ENCODE measurements at regions not wholly inside any gene's neighbourhood (a gene's known extent, or its start where the extent isn't known, plus 50 kb on each side); places are given as distances from the start of the nearest gene placed in this dataset.
"Not testable (repeated sequence)": the region's sequence is repeated elsewhere in the genome, so short reads cannot be mapped to it uniquely, and the experiment has no call there.

DNA sequence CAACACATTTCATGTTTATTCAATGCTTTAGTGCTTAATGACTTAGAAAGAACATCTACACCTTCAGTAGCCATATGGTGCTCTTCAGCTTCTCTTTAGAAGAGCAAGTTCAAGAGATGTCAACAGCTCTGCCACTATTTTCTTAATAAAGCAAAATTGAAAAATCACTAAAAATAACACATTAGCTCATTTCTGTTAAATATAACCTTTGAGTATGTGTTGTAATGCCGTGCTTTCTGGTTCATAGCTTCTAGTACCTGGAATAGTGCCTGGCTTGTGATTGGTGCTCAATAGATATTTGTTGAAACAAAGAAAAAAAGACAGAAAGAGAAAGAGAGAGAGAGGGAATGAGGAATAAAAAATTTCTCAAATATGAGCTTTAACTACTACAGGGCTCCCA is 349.8 kb upstream of the SPRED2 start:
- no peak for DNase-seq

GRCh38 chr2:65781756-65782155 is 349.4 kb upstream of the SPRED2 start:
- no peak for DNase-seq

GRCh38 chr2:65779021-65779420 is 346.6 kb upstream of the SPRED2 start:
- no peak for DNase-seq

DNA sequence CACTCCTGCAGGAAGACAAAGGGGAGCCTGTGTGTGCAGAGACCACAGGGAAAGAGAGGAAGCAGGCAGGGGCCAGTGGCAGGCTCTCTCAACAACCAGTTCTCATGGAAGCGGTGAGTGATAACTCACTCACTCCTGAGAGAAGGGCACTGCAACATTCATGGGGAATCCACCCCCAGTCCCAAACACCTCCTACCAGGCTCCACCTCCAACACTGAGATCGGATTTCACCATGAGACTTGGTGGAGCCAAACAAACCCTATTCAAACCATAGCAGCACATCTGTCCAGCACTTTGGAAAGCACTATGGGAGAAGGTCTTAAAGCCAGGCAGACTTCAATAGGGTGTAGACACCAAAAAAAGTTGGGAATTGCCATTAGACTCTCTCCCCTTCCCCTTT is 345.7 kb upstream of the SPRED2 start:
- DNase-seq = peak; percentile 5

DNA sequence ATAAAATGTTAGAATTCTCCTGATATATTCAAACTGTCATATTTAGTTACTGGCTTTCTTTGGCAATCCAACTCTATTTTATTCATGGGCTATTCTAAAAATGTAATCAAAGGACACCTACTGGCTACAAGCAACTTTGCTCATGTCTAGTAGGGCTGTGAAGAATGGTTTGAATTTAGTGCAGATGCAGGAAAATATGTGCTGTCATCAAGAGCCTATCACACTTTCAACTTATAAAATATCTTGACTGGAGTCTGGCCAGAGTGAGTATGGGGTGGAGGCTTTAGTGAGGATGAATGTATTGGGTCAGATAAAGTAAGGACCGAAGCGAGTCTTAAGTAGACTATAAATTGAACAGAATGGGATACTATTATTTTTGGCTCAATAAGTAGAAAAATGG is 343.4 kb upstream of the SPRED2 start:
- no peak for DNase-seq

DNA sequence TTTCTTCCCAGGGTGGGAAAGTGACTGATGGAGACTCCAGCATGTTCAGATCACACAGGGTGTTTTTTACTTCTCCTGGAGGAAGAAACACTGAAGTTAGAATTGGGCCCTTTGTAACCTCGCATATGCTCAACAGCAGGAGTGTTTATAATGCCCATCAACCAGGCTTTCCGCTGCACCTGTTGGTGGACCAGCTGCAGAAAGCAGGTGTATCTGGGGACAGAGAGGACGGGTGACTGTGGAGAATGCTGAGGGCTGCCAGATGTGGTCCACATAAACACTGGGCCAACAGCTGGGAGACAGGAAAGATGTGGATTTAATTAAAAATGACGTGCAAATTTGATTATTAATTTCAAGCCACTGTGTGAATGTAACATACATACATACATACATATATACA is 335.5 kb upstream of the SPRED2 start:
- DNase-seq = no peak

DNA sequence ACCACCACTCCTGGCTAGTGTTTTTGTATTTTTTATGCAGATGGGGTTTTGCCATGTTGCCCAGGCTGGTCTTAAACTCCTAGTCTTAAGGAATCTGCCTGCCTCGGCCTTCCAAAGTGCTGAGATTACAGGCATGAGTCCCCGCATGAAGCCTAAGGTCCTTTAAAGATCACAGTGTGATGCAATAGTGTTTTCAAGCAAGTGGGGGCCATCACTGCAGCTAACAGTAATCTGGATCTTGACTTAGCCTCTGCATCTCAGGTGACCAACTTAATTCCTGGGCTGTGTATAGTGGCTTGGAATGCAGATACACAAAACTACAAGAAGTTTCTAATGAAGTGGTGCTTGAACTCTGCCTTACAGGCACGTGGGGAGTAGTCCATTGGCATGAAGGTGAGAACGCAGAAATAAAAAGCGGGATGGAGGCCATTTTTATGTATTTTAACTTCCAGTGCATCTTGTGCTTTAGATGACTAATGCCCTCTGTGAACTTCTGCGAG is 334.4 kb upstream of the SPRED2 start:
- DNase-seq = no peak

DNA sequence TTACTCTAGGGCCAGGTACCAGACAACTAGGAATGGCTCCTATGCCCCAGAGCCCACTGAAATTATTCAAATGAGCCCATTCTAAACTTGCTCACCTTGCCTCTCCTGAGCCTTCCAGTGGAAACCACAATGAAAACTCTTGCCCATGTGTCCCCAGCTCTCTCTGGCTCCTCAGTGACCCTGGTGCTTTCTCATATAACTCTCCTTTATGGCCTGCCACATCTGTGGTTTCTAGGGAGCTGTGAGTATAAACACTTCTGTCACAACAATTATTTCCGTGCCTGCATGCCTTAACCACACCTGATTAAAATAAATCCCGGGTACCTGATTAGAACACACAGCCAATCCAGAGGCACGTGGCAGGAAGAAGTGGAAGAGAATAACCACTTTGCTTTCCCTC is 333.0 kb upstream of the SPRED2 start:
- no peak for DNase-seq

DNA sequence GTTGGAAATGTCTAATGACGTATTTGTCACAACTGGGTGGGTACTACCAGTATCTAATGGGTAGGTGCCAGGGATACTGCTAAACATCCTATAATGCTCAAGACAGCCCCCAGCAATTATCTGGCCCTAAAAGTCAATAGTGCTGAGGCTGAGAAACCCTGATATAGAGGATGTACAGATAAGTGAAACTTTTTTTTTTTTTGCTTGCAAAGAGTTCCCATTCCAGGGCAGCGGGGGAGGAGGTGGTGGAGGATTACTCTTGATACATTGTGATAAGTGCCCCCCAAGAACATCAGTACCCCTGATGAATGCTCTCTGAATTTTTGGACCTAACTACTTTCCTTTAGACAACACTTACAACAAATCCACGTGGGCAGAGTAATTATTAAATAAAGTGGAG is 329.7 kb upstream of the SPRED2 start:
- DNase-seq = no peak

GRCh38 chr2:65754219-65754618 is 321.8 kb upstream of the SPRED2 start:
- peak; percentile 6 for DNase-seq

DNA sequence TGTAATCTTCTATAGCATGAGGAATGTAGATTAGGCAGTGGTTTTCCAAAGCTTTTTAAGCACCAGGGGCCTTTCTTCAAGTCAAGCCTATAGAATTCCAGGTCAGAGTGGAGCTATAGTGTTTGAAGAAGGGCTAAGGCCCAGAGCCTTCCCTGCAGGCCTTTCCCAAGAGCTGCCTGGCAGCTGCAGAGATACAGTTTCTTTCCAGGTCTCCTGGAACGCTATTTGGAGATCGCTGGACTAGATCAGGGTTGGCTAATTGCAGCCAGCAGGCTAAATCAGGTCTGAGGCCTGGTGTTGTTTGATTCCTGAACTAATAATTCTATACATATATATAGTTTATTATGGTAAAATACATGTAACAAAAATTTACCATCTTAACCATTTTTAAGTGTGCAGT is 319.0 kb upstream of the SPRED2 start:
- DNase-seq = no peak

DNA sequence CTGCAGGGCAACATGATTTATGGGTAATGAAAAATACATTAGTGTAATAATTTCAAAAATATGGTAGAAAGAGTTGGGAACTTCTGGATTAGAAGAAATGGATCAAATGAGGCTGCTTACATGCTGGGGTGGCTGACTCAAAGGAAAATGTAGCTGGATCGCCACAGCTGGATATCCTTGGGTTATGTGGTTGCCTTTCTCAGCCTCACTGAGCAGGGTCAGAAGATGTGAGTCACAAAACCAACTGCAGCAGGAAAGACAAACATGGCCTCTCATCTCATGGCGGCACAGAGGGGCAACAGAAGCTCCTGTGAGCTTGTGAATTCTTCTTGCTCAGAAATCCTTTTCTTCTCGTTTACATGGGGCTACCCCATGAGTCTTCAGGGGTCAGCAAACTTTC is 317.1 kb upstream of the SPRED2 start:
- peak; percentile 87 for DNase-seq

- not testable (repeated sequence) for DNase-seq
Observed at GRCh38 chr2:65747875-65748274, 315.5 kb upstream of the SPRED2 start.

DNA sequence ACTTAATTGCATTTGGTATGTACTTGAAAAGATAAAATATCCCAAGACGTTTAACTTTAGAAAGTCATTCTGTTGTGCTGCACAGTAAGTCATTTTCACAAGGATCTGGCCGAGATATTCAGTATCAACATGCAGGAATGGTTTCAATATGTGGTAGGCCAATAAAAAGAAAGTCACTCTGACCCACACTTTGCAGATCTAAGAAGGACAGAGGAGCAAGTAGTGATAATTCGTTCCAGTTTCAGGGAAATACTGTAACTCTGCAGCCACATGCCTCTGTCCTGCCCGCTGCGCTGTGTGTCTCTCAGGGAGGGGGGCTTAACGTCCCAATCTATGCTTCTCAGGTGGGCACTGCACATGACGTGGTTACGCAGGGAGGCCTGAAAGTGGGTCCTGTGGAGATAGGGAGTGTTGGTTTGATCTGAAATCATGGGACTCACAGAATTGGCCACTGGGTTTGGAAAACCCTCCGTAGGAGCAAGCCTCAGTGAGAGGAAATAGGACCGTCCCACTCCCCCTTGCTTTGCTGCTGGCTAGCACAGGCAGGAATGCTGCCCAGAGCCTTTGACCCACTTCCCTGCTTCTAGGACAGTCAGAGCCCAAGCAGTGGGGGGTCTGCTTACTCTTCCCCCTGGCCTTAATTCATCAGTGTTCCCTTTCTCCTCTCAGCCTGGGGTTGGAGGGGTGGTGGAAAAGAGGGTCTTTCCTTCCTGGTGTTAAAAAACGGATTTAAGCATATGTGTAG is 314.7 kb upstream of the SPRED2 start:
- DNase-seq = peak; percentile 18

GRCh38 chr2:65744477-65745200 is 312.2 kb upstream of the SPRED2 start:
- DNase-seq = no peak

GRCh38 chr2:65742977-65743376 is 310.6 kb upstream of the SPRED2 start:
- no peak for DNase-seq

- DNase-seq = no peak
Observed at GRCh38 chr2:65739927-65740326, 307.5 kb upstream of the SPRED2 start.

DNA sequence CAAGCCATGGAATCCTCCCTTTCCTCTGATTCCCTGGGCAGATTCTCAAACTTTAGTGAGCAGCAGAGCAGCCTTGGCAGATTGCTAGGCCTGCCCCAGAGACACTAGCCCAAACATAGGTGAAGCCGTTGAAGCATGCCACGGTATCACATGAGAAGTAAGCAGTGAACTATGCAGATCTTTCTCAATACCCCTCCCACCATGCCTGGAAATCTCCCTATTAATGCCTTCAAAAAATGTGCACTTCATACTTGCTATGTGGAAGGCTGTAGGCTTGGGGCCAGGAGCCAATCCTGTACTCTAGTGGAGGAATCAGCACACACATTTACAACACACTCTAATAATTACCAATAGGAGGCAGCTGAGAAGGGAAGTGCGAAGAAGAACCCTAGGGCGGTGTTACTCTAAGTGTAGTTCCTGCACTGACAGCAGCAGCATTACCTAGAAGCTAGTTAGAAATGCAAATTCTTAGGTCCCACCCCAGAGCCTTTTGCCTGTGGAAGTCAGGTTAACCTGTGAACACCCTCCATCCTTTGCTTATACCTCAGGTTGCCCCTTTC is 305.1 kb upstream of the SPRED2 start:
- no peak for DNase-seq

- DNase-seq = no peak
Observed at GRCh38 chr2:65731476-65731875, 299.1 kb upstream of the SPRED2 start.

GRCh38 chr2:65730186-65730585 is 297.8 kb upstream of the SPRED2 start:
- DNase-seq = no peak

DNA sequence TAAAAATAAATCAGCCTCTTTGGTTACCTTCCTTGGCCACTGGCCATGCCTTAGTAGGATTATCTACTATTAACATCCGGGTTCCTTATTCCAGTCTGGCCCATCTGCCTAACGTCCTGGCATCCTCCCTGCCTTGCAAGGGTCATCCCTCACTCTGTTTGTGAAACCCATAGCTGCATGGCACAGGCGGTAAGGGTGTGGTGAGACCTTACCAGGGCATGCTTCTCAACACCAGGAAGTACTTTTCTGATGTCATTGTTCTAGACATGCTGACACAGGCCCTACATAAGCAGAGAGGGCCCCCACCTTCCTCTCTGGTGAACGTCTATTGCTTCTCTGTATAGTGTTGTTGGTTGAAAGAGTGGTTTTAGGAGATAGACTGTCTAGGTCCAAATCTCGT is 296.8 kb upstream of the SPRED2 start:
- no peak for DNase-seq

DNA sequence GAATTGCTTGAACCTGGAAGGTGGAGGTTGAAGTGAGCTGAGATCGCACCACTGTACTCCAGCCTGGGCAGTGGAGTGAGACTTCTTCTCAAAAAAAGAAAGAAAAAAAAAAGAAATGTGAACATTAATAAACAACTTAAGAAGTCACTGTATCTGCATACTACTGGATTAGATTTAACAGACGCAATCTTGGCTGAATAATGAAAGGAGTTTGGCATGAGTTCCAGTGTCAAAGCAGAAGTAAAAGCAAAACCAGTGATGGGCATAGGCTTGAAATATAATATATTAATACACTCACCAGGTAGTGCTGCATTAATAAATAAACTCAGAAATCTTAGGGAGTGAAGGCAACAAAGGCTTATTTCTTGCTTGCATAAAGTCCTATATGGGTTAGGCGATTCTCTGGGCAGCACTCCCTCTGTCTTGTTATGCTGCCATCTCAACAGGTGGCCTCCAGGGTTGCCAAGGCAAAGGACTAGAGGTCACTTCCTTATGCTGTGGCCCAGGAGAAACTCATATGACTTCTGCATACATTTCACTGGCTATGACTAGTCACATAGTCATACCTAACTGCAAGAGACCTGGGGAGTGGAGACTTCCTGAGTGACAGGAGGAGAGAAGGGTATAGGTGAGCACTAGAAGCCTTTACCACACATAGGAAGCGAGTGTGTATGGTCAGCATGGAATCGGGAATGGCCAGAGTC is 296.2 kb upstream of the SPRED2 start:
- no peak for DNase-seq

GRCh38 chr2:65727816-65728215 is 295.4 kb upstream of the SPRED2 start:
- no peak for DNase-seq
